Keratinocyte (primary cell): ENCODE measurements at regions not wholly inside any gene's neighbourhood (a gene's known extent, or its start where the extent isn't known, plus 50 kb on each side); places are given as distances from the start of the nearest gene placed in this dataset.

Experiments
- DNase-seq: peaks from one replicate; pipeline ENCODE4 v3.0.0-alpha.2; 2011; ENCODE audit warnings: low read depth, missing footprints, low spot score
- FAIRE-seq: peaks from 2 replicates; lab custom pipeline; 2011; peaks lifted over from hg19 to GRCh38; lab: Jason Lieb, UNC
- H2AFZ ChIP-seq: 2 replicates; pipeline ENCODE4 v1.6.0; 2012; ENCODE audit warnings: low read length, control low read depth, inconsistent platforms; ENCODE audit not compliant: control insufficient read depth
- H3K27ac ChIP-seq: 2 replicates; pipeline ENCODE4 v1.5.1; 2011; ENCODE audit warnings: low read length; ENCODE audit not compliant: control insufficient read depth, insufficient read depth
- H3K27me3 ChIP-seq: 3 replicates; pipeline ENCODE4 v1.6.0; 2011; ENCODE audit warnings: low read length; ENCODE audit not compliant: control insufficient read depth, insufficient read depth; ENCODE audit errors: extremely low read depth
- H3K36me3 ChIP-seq, 2 experiments: 2 replicates in 1 of 2; 3 replicates in 1 of 2; pipeline ENCODE4 v1.5.1; 2011; ENCODE audit warnings: low read length in 2 of 2, mild to moderate bottlenecking in 1 of 2; ENCODE audit not compliant: control insufficient read depth in 2 of 2, insufficient read depth in 2 of 2; ENCODE audit errors: extremely low read depth in 1 of 2
- H3K4me1 ChIP-seq: 3 replicates; pipeline ENCODE4 v1.5.1; 2011; ENCODE audit warnings: low read length; ENCODE audit not compliant: control insufficient read depth, insufficient read depth; ENCODE audit errors: extremely low read depth
- H3K4me2 ChIP-seq: 3 replicates; pipeline ENCODE4 v1.6.0; 2011; ENCODE audit warnings: low read depth, low read length; ENCODE audit not compliant: control insufficient read depth, insufficient read depth; ENCODE audit errors: extremely low read depth
- H3K4me3 ChIP-seq, 3 experiments: fragments of 200-600 bp in 1 of 3; sonication (generic) in 1 of 3; 2 replicates in 2 of 3; 3 replicates in 1 of 3; pipeline ENCODE4 v1.5.1; 2011 to 2016; ENCODE audit warnings: low read length in 3 of 3, mild to moderate bottlenecking in 3 of 3, control low read depth in 2 of 3, inconsistent platforms in 1 of 3, low read depth in 1 of 3, mixed read lengths in 1 of 3, mixed run types in 1 of 3, moderate library complexity in 1 of 3; ENCODE audit not compliant: control insufficient read depth in 2 of 3, insufficient read depth in 2 of 3; ENCODE audit errors: extremely low read depth in 1 of 3
- H3K79me2 ChIP-seq: 2 replicates; pipeline ENCODE4 v1.6.0; 2012; ENCODE audit warnings: low read length; ENCODE audit not compliant: control insufficient read depth, insufficient read depth
- H3K9ac ChIP-seq: 3 replicates; pipeline ENCODE4 v1.6.0; 2011; ENCODE audit warnings: low read length; ENCODE audit not compliant: control insufficient read depth, insufficient read depth; ENCODE audit errors: extremely low read depth
- H3K9me1 ChIP-seq: 3 replicates; pipeline ENCODE4 v1.6.0; 2011; ENCODE audit warnings: low read length; ENCODE audit not compliant: control insufficient read depth, insufficient read depth; ENCODE audit errors: extremely low read depth
- H3K9me3 ChIP-seq: 2 replicates; pipeline ENCODE4 v1.5.1; 2012; ENCODE audit warnings: low read depth, low read length; ENCODE audit not compliant: control insufficient read depth
- H4K20me1 ChIP-seq: 3 replicates; pipeline ENCODE4 v1.6.0; 2011; ENCODE audit warnings: low read length; ENCODE audit not compliant: control insufficient read depth, insufficient read depth; ENCODE audit errors: extremely low read depth
- EZH2 ChIP-seq: IDR thresholded peaks from one replicate; pipeline ENCODE4 v1.6.1; 2012; ENCODE audit warnings: inconsistent platforms, mild to moderate bottlenecking, low read length, moderate library complexity
- dilution Hi-C: fragments of 300-500 bp; cut with MboI; formaldehyde crosslinking; loops from one replicate; pipeline ENCODE4 v1.7.0; 2020; ENCODE audit warnings: low sequenced_read_pairs; ENCODE audit not compliant: extremely low pct_ligation_motif_present
- TF ChIP-seq, protein P1 (sequence below), 3 experiments: IDR thresholded peaks in 1 of 3; conservative IDR thresholded peaks in 1 of 3; optimal IDR thresholded peaks in 1 of 3; 2 replicates in 2 of 3; 3 replicates in 1 of 3; pipeline versions ENCODE3 to v1.5.1; 2011; ENCODE audit warnings: low read length in 3 of 3, mild to moderate bottlenecking in 3 of 3, moderate library complexity in 2 of 3, control low read depth in 1 of 3, inconsistent platforms in 1 of 3; ENCODE audit not compliant: insufficient read depth in 2 of 3; ENCODE audit errors: extremely low read depth in 1 of 3

DNA sequence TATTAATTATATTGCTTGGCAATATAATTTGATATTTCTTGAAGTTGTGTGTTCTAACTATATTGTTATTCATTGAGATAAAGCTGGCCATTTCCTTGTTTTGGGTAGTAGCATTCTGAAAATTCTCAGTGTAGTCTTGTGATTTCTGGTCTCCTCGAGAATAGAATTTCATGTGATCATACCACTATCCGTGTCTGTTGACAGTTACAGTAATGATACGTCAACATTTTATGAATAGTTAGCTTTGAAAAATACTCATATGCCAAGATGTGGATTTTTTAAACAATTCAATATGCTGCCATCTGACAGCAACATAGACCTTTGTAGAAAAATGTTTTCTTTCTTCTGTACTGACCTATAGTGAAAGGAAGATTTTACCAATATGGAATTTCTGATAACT lies 723.7 kb upstream of the SLC35B3 start:
- H3K9ac ChIP-seq = no peak overlapping the region
- H3K27ac ChIP-seq = no peak overlapping the region
- H3K4me3 ChIP-seq = no peak overlapping the region
- no peaks in the 10 kb centered on the region for H3K79me2 ChIP-seq
- H2AFZ ChIP-seq = no peak overlapping the region
- no peak overlapping the region for H3K4me2 ChIP-seq
- dilution Hi-C loops = no loop called here
- H3K36me3 ChIP-seq = no peaks in the 10 kb centered on the region
- no peaks in the 10 kb centered on the region for H3K4me1 ChIP-seq
- H3K9me3 ChIP-seq = no peaks in the 10 kb centered on the region
- TF ChIP-seq, protein P1, sequence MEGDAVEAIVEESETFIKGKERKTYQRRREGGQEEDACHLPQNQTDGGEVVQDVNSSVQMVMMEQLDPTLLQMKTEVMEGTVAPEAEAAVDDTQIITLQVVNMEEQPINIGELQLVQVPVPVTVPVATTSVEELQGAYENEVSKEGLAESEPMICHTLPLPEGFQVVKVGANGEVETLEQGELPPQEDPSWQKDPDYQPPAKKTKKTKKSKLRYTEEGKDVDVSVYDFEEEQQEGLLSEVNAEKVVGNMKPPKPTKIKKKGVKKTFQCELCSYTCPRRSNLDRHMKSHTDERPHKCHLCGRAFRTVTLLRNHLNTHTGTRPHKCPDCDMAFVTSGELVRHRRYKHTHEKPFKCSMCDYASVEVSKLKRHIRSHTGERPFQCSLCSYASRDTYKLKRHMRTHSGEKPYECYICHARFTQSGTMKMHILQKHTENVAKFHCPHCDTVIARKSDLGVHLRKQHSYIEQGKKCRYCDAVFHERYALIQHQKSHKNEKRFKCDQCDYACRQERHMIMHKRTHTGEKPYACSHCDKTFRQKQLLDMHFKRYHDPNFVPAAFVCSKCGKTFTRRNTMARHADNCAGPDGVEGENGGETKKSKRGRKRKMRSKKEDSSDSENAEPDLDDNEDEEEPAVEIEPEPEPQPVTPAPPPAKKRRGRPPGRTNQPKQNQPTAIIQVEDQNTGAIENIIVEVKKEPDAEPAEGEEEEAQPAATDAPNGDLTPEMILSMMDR (optimal IDR thresholded peaks at IDR 0.05 in 1 of 3, IDR thresholded peaks at IDR 0.05 in 1 of 3, conservative IDR thresholded peaks at IDR 0.05 in 1 of 3; ENCODE audit: extremely low read depth in 1 of 3, insufficient read depth in 2 of 3, low read length in 3 of 3) = no peak
- TF ChIP-seq EZH2 = no peak
- no peaks in the 10 kb centered on the region for H3K9me1 ChIP-seq
- no peak for FAIRE-seq
- H4K20me1 ChIP-seq = no peaks in the 10 kb centered on the region
- no peaks in the 10 kb centered on the region for H3K27me3 ChIP-seq
- DNase-seq = no peak

DNA sequence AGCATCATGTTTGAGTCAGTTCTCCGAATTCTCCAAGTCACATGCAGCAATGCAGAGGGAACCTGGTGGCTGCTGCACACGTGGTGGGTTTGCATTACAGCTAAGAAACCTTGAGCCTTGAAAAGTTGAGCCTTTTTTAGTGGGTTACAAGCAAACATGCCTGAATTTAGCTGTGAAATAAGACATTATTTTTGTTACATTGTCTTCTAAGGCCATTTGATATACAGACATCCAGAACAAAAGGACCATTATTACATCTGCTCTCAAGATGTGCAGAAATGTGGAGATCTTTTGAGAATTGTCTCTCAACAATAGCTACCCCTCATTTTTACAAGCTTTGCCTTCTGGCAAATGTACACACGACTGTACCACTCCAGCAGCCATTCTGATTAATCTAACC lies 720.5 kb upstream of the SLC35B3 start:
- H3K36me3 ChIP-seq = no peaks in the 10 kb centered on the region
- no peak overlapping the region for H3K27ac ChIP-seq
- FAIRE-seq (no peak), DNase-seq (no peak)
- dilution Hi-C loops = no loop called here
- H3K9me3 ChIP-seq = no peaks in the 10 kb centered on the region
- no peak overlapping the region for H2AFZ ChIP-seq
- H3K4me1 ChIP-seq = no peaks in the 10 kb centered on the region
- no peak overlapping the region for H3K9ac ChIP-seq
- TF ChIP-seq EZH2 = no peak
- TF ChIP-seq, protein P1 (optimal IDR thresholded peaks at IDR 0.05 in 1 of 3, IDR thresholded peaks at IDR 0.05 in 1 of 3, conservative IDR thresholded peaks at IDR 0.05 in 1 of 3; ENCODE audit: extremely low read depth in 1 of 3, insufficient read depth in 2 of 3, low read length in 3 of 3) = no peak
- no peak overlapping the region for H3K4me2 ChIP-seq
- H3K4me3 ChIP-seq = no peak overlapping the region
- H3K27me3 ChIP-seq = no peaks in the 10 kb centered on the region
- H3K9me1 ChIP-seq = no peaks in the 10 kb centered on the region
- no peaks in the 10 kb centered on the region for H4K20me1 ChIP-seq
- H3K79me2 ChIP-seq = no peaks in the 10 kb centered on the region
